DMS53 (cell line): ENCODE measurements at regions not wholly inside any gene's neighbourhood (a gene's known extent, or its start where the extent isn't known, plus 50 kb on each side); places are given as distances from the start of the nearest gene placed in this dataset.
A peak's percentile ranks its signal among the peaks of the same experiment; 100 is the strongest.

Source experiments
- DNase-seq: peaks from one replicate; lab custom pipeline; 2025; lab: John Stamatoyannopoulos, UW

DNA sequence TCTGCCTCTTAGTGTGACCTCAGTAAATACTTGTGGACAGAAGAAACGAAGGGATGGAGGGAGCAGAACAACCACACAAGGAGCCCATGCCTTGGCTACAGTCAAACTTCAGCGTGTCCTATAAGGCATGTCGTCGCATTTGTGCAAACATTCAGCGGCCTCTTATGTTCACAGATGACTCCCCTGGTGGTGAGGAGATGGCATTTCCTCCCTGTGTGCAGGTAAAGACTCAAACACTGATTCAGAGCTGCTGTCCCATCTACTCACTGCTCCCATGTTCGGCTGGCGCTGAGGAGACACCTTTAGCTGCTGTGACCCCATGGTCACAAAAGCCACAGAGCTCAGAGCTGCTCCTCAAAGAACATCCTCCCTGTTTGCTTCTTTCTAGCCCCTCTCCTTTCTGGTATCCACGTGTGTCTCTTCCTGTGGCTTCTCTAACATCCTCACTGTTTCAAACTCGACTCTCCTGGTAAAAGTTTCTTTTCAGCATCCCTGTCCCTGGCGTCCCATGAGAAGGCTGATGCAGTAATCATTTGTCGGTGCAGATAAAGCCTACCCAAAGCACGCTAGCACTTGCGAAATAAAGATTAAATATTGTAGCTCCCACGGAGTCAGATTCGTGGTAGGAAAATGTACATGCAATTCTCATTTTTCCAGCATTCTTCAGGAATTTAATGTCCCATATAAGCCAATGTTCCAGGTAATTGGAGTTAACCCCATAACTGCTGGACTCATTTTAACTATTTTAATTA lies 124.9 kb upstream of the NEBL start:
- peak; percentile 60 for DNase-seq

DNA sequence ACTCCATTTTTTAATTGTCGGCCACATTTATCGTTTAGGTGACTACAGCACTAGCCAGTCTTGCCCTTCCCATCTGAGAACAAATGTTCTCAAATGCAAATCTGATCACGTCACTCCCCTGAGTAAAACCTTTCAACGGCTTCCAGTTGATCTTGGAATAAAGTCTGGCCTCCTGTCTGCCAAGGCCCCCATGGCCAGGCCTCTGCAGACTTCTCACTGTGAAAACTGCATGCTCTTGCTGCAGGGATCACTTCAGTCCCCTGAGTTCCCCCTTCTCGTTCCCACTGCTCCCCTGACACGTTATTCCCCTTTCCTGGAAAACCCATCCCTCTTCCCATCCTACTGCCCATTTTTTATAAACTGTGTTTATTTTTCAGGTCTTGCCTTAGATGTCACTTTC lies 124.1 kb upstream of the NEBL start:
- DNase-seq = no peak

DNA sequence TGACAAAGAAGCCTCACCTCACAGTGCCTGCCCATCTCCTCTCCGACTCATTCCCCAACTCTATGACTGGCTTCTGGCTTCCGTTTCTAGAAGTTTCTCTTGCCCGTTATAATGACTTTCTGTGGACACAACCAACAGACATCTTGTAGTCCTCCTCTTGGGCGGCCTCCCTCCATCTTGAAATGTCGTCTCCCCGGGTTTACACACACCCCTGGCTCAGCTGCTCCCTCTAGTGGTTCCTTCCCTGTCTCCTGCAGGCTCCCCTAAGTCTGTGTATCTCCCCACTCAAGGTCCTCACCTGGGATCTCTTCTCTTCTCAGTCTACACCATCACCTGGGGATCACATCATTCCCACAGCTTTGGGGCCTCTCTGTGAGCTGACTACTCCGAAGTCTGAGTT lies 123.4 kb upstream of the NEBL start:
- DNase-seq = peak; percentile 70

DNA sequence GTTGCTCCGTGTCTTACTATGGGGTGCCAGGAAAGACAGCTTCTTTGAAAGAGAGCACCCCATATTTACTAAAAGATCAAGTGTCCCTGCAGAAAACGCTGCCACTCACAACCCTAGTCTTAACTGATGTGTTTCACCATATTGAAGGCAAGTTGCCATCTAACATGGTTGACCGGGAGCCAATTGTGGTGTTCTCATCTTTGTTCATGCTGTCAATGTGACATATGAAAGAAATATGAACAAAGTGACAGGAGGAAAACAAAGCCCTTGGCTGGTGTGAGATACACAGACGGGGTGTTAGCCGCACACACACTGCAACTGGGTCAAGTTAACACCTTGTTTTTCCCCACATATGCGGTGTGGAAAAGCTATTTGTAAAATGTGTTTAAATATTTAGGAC lies 122.3 kb upstream of the NEBL start:
- no peak for DNase-seq

DNA sequence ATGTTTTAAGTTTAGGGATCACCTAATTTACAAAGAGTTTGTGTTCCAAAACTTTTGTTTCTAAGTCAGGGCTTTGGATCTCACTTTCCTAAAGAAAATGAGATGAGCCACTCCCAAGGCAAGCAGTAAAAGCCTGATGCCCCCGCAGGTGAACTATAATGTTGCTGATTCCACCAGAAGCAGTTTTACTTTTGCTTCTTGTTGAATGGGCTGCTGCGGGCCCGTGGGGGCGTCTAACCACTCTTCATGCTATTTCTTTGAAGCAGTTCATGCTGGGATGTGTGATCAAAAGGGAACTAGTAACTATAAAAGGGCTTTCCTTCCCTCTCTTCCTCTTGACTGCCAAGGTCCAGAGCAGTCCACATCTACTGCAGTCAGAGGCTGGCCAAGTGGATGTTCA lies 118.7 kb upstream of the NEBL start:
- DNase-seq = no peak

DNA sequence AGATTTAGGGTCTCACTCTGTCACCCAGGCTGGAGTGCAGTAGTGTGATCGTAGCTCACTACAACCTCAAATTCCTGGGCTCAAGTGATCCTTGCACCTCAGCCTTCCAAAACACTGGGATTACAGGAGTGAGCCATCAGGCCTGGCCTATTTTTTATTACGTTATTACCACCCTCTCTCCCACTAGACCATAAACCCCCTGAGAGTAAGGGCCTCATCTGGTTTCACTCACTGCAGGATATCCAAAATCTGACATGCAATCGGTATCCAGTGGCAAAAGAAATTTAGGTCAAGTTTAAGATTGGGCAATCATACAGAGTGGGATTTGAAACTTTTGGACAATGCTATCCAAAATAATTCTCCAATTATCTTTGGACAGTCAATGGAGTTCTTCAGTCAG lies 117.0 kb upstream of the NEBL start:
- no peak for DNase-seq

DNA sequence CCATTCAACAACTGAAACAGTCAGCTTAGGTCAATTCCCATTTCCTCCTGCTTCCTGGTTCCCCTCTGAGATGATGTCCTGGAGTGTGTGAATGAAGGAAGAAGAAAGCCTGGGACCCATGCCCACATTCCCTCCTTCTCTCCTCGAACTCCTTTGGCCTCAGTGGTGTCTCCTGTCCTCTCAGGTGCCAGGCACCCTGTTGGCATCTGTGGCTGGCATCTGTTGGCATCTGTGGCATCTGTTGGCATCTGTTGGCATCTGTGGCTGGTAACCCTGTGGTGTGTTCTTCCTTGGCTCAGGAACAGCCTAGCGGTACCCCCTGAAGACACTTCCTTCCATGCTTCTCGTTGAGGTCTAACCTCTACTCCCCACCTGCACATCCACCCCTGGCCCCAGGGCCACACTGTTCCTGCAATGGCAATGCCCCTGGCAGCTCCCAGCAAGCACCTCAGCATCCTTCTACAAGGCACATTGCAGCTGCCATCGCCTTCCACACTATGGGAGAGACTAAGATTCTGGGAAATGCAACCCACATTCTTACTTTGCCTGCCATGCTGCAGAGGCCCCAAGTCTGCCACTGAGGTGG lies 114.4 kb upstream of the NEBL start:
- DNase-seq = no peak

DNA sequence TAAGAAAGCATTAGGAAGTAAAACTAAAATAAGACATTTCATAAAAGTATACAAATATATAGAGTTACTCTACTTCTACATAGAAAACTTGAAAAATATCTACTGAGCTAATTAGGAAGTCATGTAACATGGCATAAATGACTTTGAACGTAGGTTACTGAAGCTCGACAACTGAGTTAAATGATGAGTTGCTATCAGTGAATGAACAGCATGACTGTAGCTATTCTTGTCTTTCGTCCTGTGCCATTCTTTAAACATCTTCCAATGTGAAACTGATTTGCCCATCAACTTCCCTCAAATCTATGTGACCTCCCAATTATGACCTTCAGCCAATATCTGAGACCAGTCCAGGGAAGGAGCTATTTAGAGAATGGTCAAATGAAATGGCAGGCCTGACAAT lies 113.5 kb upstream of the NEBL start:
- DNase-seq = no peak

DNA sequence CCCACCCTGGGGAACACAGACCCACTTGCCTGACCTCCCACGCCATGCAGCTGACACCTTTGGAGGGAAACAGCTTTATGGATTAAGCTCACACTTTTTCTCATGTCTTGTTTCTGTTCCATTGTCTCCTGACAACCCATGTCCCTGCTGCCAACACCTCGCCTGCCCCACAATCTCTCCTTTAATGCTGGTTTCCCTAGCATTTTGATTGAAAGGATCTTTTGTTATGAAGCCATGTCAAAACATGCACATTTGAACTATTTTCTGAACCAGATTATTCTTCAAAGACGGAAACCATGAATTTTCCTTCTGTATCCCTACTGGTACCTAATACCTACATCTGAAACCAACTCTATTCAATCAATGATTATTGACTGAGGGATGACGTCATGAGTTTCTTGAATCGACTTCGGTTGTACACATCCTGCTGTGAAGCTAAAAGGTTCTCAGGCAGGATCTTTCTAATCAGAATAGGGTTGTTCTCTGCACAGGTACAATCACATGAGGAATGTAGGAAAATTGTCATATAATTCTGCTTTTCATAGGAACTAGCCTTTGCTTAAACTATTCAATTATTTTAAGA lies 106.2 kb upstream of the NEBL start:
- DNase-seq = no peak

DNA sequence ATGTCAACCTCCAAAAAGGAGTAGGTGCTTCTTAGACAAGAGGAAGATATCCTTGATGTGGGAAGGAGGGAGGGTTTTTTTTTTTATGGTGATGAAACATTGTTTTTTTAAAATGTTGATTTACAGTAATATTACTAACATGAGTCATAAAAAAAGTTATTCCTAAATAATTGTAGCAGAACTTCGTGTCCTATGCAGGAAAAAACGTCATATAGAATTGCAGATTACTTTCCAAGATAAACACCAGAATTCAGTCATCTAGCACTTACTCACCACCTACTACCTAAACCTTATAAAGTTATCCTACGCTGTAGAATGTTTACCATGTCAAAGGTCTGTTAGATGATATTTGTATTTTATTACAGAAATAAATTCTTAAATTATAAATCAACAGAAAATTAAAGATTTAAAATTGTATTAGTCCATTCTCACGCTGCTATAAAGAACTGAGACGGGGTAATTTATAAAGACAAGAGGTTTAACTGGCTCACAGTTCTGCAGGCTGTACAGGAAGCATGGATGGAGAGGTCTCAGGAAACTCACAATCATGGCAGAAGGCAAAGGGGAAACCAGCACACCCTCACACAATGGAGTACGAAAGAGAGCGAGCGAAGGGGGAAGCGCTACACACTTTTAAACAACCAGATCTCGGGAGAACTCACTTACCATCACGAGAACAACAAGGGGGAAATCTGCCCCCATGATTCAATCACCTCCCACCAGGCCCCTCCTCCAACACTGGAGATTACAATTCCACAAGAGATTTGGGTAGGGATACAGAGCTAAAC lies 105.2 kb upstream of the NEBL start:
- no peak for DNase-seq

DNA sequence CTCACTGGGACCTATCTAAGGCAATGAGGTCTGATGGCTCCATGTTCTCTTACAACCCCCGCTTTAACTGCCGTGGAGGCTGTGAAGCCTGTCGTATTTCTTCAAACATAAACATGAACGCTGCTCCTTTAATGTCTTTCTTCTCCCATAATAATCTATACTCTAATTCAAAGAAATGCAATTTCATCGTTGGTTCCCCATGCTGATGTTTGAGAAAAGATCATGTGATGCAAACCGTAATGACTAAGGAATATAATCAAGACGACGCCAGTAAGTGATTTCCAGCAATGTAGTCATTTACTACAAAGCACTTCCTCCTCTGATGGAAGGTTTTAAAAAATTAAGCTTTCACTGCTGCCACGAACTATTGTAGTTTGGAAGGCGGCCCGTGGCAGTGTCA lies 102.6 kb upstream of the NEBL start:
- DNase-seq = no peak

DNA sequence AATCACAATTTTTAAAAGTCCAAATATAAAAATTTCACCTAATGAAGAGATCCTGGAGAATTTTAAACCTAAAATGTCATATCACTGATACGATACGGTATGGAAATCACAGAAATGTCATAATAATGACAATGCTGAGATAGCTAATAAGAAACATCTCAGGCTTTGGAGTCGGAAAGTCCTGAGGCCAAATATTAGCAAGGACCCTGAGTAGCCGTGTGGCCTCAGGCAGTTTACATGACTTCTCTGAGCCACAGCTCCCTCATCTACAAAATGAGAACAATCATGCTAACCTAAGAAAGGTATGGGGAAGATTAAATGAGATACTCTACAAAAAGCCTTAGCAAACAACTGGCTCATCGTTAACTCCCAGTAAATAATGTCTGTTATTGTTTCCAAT lies 100.9 kb upstream of the NEBL start:
- DNase-seq = no peak

DNA sequence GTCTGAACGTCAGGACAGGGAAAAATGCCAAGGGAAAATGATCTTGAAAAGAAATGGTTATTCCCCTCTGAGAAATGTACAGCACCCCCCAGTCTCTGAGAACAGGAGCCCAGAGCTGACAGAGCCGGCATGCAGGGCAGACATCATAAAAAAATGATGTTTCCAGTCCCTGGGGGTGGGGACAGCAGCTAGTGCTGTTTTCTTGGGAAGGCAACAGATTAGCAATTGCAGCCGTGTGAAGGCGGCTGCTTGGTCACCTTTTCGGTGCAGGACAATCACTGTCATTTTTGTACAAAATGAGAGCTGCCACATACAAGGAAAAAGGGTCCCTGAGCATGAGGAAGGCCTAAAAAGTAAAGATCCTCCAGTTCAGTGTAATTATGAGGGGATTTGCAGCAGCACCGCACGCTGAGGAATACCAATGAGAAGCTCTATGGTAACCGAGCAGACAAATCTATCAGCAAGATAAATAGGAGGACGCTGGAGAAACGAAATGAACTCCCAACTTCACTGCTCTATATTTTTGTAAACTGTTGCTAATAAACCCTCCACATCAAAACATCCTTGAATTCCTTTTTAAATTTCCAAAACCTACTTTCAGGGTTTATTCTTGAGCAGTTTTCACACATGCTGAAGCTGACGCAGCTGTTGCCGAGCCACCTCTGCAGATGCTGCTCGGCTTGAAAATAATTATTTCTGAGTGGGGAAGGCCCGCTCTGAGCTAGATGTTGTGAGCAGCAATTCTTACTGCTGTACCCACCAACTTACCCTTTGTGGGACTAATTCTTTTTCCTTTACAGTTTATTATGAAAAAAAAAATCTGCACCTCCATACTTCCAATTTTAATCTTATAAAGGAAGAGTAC lies 98.2 kb upstream of the NEBL start:
- DNase-seq = no peak

DNA sequence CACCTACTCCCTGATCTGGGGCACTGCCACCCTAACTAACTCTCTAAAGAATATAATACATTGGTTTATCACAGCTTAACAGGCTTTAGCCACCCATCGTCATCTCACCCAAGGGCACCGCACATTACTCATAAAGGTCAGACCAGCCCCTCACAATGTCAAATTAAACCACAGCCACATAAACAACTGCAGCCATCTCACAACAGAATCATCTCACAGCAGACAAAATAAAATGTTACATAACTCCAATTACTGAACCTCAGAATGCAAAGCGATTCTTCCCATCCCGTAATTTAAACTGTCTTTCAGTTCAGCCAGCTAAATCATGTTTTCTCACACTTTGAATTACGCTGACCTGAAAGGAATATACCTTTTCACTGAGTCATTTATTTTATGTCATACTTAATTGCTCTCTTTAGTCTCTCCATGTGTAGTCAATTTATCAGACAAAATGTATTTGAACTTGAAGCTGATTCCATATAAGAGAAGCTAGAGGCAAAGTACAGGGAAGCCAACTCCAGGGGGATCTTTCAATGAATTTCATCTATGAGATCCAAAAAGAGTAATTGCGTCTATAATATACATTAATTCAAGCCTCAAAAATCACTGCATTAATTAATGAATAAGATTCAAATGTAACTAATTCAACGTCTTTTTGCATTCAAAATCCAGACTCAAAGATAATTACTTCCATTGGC lies 96.9 kb upstream of the NEBL start:
- DNase-seq = no peak

DNA sequence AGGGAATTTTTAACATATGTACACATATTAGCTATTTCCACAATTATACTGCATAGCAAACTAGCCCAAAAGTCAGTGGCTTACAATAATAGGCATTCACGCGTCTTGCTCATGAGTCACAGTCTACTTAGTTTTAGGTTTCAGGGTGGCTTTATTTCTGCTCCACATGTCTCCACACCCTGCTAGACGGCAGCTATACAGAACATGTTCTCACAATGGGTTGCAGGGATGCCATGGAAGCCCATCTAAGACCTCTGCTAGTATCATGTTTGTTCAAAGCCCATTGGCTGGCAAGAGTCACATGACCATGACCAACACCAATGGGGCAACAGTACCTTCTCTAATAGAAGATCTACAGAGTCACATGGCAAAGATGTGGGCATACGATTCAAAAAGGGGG lies 96.3 kb upstream of the NEBL start:
- peak; percentile 9 for DNase-seq

DNA sequence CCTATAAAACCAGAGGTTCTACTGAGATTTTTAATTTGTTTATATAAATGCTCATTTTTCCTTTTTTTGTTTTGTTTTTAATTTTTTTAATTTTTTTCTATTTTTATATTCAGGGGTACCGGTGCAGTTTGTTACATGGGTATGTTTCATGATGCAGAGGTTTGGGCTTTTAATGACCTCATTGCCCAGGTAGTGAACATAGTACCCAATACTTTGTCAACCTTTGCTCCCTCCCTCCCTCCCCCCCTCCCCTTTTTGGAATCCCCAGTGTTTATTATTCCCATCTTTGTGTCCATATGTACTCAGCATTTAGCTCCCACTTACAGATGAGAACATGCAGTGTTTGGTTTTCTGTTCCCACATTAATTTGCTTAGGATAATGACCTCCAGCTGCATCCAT lies 94.4 kb upstream of the NEBL start:
- DNase-seq = peak; percentile 10

DNA sequence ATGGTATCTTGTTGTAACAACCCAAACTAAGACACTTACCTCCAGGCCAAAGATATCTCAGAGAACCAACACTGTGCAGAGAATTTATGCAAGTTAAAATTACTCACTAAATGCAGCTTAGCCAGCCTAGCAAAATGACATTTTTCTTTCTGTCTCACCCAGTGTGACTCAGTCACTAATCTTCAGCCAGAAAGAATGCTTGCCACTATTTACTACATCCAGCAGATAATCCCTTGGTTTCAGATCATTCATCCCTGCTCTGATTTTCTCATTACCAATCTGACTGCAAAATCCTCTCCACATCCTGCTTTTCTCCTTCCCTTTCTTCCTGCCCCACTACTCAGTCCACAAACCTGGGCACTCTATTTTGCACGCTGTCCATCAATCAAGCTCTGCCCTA lies 93.5 kb upstream of the NEBL start:
- no peak for DNase-seq

DNA sequence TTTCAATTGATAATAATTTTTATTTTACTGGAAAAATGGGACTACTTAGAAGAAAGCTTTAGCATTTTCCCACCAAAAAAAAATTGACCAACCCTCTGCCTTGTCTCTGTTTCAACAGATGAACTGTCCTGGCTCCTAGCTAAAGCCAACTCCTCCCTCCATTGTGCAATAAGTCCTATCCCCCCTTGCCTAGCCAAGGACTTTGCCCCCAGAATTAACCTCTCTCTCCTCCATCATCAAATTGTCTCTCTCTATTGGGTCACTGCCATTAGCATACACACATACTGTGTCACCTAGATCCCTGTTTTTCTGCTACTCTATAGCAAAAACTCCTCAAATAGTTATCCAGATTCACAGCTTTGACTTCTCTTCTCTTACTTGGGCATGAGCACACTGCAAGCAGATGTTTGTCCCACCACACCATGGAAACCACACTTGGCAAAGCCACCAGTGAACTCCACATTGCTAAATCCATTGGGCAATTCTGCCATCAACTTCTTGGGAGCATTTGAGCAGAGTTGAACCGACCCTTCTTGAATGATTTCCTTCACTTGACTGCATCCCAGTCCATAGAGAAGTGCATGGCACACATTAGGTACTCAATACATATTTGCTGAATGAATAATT lies 91.4 kb upstream of the NEBL start:
- DNase-seq = no peak

DNA sequence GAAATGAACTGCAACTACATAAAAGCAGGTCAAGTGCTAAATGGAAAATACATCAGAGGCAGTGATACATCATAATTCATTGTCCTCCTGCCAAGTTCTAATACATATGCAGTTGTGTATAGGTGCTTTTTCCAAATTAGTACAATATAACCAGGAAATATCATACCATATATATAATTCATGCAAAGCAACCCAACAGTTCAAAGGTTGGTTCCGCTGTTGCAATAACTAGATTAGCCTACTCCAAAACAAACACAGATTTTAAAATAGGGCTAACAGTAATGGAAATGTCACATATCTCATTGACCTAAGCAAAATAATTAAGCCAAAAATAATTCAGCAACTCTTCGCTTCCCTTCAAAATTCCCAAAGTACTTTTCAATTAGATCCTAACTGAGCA lies 88.9 kb upstream of the NEBL start:
- peak; percentile 26 for DNase-seq

DNA sequence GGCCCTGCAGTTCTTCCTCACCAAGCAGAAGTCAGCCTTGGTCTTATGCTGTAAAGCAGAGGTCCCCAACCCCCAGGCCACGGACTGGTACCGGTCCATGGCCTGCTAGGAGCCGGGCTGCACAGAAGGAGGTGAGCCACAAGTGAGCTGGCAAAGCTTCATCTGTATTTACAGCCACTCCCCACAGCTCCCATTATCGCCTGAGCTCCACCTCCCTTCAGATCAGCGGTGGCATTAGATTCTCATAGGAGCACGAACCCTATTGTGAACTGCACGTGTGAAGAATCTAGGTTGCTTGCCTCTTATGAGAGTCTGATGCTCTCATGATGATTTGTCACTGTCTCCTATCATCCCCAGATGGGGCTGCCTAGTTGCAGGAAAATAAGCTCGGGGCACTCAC lies 87.6 kb upstream of the NEBL start:
- no peak for DNase-seq

DNA sequence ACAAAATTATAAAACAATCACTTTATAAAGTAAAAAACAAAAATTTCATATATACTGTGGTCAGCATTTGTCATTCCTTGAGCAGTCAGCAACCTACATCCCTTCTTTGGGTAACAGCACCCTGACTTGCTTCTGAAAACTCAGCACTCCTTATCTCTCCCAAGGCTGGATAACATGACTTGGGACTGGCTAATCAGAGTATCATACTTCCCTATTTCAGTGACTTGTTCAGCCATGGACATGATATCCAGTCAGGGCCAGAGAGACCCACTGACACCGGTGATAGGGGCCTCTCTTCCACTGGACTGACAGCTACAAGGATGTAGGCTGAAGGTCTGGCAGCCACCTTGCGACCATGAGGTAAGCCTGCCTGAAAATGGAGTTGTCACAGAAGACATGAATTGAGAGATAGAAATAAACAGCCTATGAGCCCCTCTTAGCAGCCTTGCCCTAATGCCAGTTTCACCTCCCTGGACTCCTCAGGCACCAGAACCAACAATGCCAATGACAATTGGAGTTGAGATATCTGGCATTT lies 84.4 kb upstream of the NEBL start:
- DNase-seq = no peak
